Stomach (tissue), 4 donors: ENCODE measurements at regions not wholly inside any gene's neighbourhood (a gene's known extent, or its start where the extent isn't known, plus 50 kb on each side); places are given as distances from the start of the nearest gene placed in this dataset.

Experiments
- CTCF ChIP-seq, 7 experiments: fragments of 450-650 bp in 4 of 7; fragments of 200-600 bp in 3 of 7; sonication (generic) in 3 of 7; IDR thresholded peaks; one replicate each; pipeline ENCODE4 v1.5.1; 2016 to 2019; ENCODE audit warnings: antibody characterized with exemption in 7 of 7, control low read depth in 2 of 7, mild to moderate bottlenecking in 1 of 7
- EP300 ChIP-seq: sonication (generic); formaldehyde crosslinking; IDR thresholded peaks from one replicate; pipeline ENCODE4 v1.6.1; 2017; ENCODE audit warnings: antibody characterized with exemption
- POLR2A ChIP-seq, 4 donors: fragments of 450-650 bp; IDR thresholded peaks; one replicate each; pipeline ENCODE4 v1.6.1; 2016; ENCODE audit warnings: antibody characterized with exemption in 4 of 4, control low read depth in 2 of 4, mild to moderate bottlenecking in 1 of 4, moderate library complexity in 1 of 4

GRCh38 chr10:110432084-110432483, 65.6 kb upstream of the DUSP5 start:
- TF ChIP-seq CTCF (IDR thresholded peaks at IDR 0.05) (no peak), POLR2A (IDR thresholded peaks at IDR 0.05) (no peak), EP300 (no peak)
